Spinal cord (tissue), 9 donors: ENCODE measurements at regions not wholly inside any gene's neighbourhood (a gene's known extent, or its start where the extent isn't known, plus 50 kb on each side); places are given as distances from the start of the nearest gene placed in this dataset.

Source experiments
- DNase-seq, 6 donors: peaks; one replicate each; pipeline versions ENCODE4 v3.0.0 to v3.0.0-alpha.2; 2013 to 2015; ENCODE audit warnings: low spot score in 6 of 6, low read depth in 4 of 6
- H3K27ac ChIP-seq: one replicate; pipeline ENCODE4 v1.5.1; 2013; ENCODE audit warnings: low read depth, low read length, control low read depth
- H3K27me3 ChIP-seq: one replicate; pipeline ENCODE4 v1.6.1; 2013; ENCODE audit warnings: low read length; ENCODE audit not compliant: control insufficient read depth, insufficient read depth
- H3K36me3 ChIP-seq: one replicate; pipeline ENCODE4 v1.6.1; 2013; ENCODE audit warnings: low read length; ENCODE audit not compliant: control insufficient read depth, insufficient read depth
- H3K4me1 ChIP-seq: one replicate; pipeline ENCODE4 v1.6.1; 2013; ENCODE audit warnings: low read length; ENCODE audit not compliant: control insufficient read depth, insufficient read depth
- H3K4me3 ChIP-seq: one replicate; pipeline ENCODE4 v1.5.1; 2013; ENCODE audit warnings: low read depth, low read length, control low read depth
- H3K9me3 ChIP-seq: one replicate; pipeline ENCODE4 v1.6.1; 2013; ENCODE audit warnings: low read length; ENCODE audit not compliant: control insufficient read depth, insufficient read depth
- whole genome bisulfite sequencing: methylation state at CpG from one replicate; pipeline ENCODE4 v1.1.5; 2013; ENCODE audit warnings: missing lambda C conversion rate; ENCODE audit not compliant: insufficient coverage; 5-methylcytosine and 5-hydroxymethylcytosine counted together
- donor health status: healthy.

DNA sequence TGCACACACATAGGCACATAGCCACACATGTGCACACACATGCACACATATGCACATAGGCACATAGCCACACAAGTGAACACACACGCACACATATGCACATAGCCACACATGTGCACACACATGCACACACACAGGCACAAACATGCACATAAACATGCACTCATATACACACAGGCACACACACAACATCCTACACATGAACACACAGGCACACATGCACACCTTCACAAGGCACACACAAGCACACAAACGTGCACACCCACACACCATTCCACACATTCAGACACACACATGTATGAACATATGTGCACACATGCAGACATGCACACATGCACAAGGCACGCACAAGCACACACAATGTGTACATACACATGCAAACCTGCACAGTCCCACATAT is 484.7 kb downstream of the IRX1 start:
- Histone ChIP-seq H3K4me3 (no peak overlapping the region), H3K4me1 (no peaks in the 10 kb centered on the region), H3K27me3 (no peaks in the 10 kb centered on the region), H3K36me3 (no peaks in the 10 kb centered on the region), H3K9me3 (no peaks in the 10 kb centered on the region), H3K27ac (no peak overlapping the region)
- 92% methylated on average over 3 of the region's 3 CpGs for WGBS
- no peak for DNase-seq

DNA sequence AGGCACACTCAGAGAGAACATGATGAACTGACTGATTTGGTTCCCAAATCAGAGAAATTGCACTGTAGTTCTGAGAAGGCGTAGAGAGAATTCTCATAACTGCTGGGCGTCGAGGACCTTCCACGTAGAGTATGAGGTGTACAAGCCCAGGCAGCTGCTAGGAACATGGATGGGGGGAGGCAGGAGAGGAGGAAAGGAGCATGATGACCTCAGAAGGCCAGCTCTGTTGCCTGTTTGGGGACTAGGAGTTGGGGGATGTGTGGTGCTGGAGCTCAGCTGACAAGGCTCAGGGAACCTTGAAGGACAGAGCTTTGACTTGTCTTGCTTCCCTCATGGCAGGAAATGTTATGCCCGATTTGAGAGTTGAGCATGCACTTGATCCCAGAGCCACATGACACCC is 485.4 kb downstream of the IRX1 start:
- no peaks in the 10 kb centered on the region for H3K36me3 ChIP-seq
- WGBS = 94% methylated on average over 5 of the region's 5 CpGs
- H3K27ac ChIP-seq = no peak overlapping the region
- no peaks in the 10 kb centered on the region for H3K9me3 ChIP-seq
- DNase-seq = no peak
- H3K4me1 ChIP-seq = no peaks in the 10 kb centered on the region
- H3K27me3 ChIP-seq = no peaks in the 10 kb centered on the region
- H3K4me3 ChIP-seq = no peak overlapping the region

- 76% methylated on average over 2 of the region's 5 CpGs for WGBS
- no peaks in the 10 kb centered on the region for H3K4me1 ChIP-seq
- H3K27ac ChIP-seq = no peak overlapping the region
Observed at GRCh38 chr5:4081466-4081865, 485.8 kb downstream of the IRX1 start.

DNA sequence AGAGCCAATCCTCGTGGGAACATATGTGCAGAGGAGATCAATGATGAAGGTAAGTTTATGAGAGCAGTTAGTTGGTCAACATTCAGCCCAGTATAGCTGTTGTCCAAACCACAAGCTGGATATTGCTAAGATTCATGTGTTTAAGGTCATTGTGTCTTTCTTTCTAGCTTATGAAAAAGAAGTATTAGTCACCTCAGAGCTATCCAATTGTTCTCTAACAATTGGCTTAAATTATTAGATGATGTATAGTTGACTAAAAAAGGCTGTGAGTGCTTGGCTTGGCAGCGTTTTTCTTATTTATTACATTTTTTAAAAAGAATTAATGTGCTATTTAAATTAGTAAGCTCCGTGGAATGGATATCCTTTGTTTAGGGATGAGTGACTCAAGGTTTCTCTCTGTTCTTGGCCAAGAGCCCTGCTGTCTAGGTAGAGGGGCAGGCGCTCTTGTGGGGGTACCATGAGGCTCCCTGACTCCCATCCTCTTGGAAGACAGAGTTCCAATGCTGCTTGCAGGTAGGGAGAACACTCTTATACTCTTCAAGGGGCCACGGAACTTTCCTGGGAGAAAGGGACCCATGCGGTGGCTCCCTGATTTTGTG is 487.4 kb downstream of the IRX1 start:
- no peak overlapping the region for H3K4me3 ChIP-seq
- no peak for DNase-seq

More at GRCh38 chr5:4081466-4081865, 485.8 kb downstream of the IRX1 start:
- H3K36me3 ChIP-seq = no peaks in the 10 kb centered on the region
- no peak overlapping the region for H3K4me3 ChIP-seq
- no peak for DNase-seq
- H3K9me3 ChIP-seq = no peaks in the 10 kb centered on the region
- H3K27me3 ChIP-seq = no peaks in the 10 kb centered on the region

GRCh38 chr5:4083591-4084337 is 488.1 kb downstream of the IRX1 start:
- Histone ChIP-seq H3K27me3 (no peaks in the 10 kb centered on the region), H3K9me3 (no peaks in the 10 kb centered on the region), H3K36me3 (no peaks in the 10 kb centered on the region), H3K4me1 (no peaks in the 10 kb centered on the region), H3K27ac (no peak overlapping the region), H3K4me3 (no peak overlapping the region)
- 89% methylated on average over 13 of the region's 13 CpGs for WGBS
- DNase-seq = no peak

More for the DNA sequence above, 487.4 kb downstream of the IRX1 start:
- Histone ChIP-seq H3K4me1 (no peaks in the 10 kb centered on the region), H3K27ac (no peak overlapping the region), H3K9me3 (no peaks in the 10 kb centered on the region), H3K36me3 (no peaks in the 10 kb centered on the region), H3K27me3 (no peaks in the 10 kb centered on the region)
- WGBS = 94% methylated on average over 3 of the region's 6 CpGs

GRCh38 chr5:4086081-4086480 is 490.4 kb downstream of the IRX1 start:
- WGBS = 95% methylated on average over 4 of the region's 4 CpGs
- no peak overlapping the region for H3K4me3 ChIP-seq

DNA sequence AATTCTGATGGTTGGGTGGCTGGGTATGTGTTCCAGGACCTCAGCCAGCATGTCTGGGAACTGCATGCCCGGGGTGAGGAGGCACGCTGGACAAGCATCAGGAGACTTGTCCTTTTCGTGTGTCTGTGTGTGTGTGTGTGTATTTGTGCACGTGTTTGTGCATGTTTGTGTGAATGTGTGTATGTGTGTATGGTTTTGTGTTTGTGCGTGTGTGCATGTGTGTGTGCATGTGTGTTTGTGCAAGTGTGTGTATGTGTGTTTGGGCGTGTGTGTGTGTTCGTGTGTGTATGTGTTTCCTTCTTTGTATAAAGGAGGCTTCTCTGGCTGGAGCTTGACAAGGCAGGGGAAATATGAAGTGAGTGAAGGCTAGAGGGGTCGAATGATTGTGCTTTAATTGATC is 491.5 kb downstream of the IRX1 start:
- DNase-seq = no peak
- Histone ChIP-seq H3K4me1 (no peaks in the 10 kb centered on the region), H3K9me3 (no peaks in the 10 kb centered on the region), H3K36me3 (no peaks in the 10 kb centered on the region), H3K4me3 (no peak overlapping the region), H3K27me3 (no peaks in the 10 kb centered on the region), H3K27ac (no peak overlapping the region)
- WGBS = 98% methylated on average over 7 of the region's 8 CpGs

More at GRCh38 chr5:4086081-4086480, 490.4 kb downstream of the IRX1 start:
- H3K9me3 ChIP-seq = no peaks in the 10 kb centered on the region
- H3K4me1 ChIP-seq = no peaks in the 10 kb centered on the region
- H3K36me3 ChIP-seq = no peaks in the 10 kb centered on the region
- DNase-seq = no peak
- no peaks in the 10 kb centered on the region for H3K27me3 ChIP-seq
- no peak overlapping the region for H3K27ac ChIP-seq

DNA sequence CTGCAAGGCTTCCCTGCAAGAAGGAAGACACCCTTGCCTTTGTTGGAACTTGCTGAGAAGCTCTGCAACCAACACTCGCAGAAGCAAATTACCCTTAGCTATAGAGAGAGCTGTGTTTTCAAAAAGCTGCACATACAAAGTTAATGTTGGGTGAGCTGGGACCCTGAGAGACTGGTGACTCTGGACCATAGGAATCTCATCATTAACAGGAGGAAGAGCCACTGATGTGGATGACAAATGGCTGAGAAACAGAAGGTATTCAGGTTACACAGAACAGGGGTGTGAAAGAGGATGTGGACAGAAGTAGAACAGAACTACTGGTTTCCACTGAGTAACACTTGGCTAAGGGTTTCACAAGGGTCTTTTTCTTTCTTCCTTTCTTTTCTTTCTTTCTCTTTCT is 493.5 kb downstream of the IRX1 start:
- Histone ChIP-seq H3K9me3 (no peaks in the 10 kb centered on the region), H3K4me1 (no peaks in the 10 kb centered on the region), H3K4me3 (no peak overlapping the region), H3K36me3 (no peaks in the 10 kb centered on the region), H3K27ac (no peak overlapping the region), H3K27me3 (no peaks in the 10 kb centered on the region)
- no peak for DNase-seq
- WGBS = no CpG with 5 or more reads among the region's 1 CpG

GRCh38 chr5:4093236-4093635 is 497.6 kb downstream of the IRX1 start:
- no peak overlapping the region for H3K4me3 ChIP-seq
- 85% methylated on average over 14 of the region's 15 CpGs for WGBS

DNA sequence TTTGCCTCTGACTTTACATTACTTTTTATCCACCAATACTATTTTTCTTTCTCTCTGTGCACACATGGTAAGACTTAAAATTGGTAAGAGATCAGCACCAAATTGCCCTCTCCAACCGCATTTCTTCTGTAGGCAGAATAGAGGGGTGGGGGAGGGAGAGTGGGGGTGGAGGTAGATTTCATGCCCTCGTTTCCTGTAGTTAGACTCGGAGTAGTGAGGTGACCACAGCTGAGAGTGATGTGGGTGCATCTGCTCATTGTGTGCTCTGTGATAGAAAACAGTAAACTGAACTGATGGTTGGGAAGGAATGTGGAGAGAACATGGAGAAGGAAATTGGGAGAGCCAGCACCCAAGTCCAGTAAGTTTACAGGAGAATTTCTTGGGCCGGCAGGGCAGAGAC is 498.3 kb downstream of the IRX1 start:
- 97% methylated on average over 4 of the region's 4 CpGs for WGBS
- H3K27ac ChIP-seq = no peak overlapping the region
- no peaks in the 10 kb centered on the region for H3K9me3 ChIP-seq
- DNase-seq = no peak
- H3K27me3 ChIP-seq = no peaks in the 10 kb centered on the region
- no peaks in the 10 kb centered on the region for H3K36me3 ChIP-seq
- no peaks in the 10 kb centered on the region for H3K4me1 ChIP-seq
- no peak overlapping the region for H3K4me3 ChIP-seq

More at GRCh38 chr5:4093236-4093635, 497.6 kb downstream of the IRX1 start:
- Histone ChIP-seq H3K4me1 (no peaks in the 10 kb centered on the region), H3K9me3 (no peaks in the 10 kb centered on the region), H3K36me3 (no peaks in the 10 kb centered on the region), H3K27ac (no peak overlapping the region), H3K27me3 (no peaks in the 10 kb centered on the region)
- no peak for DNase-seq
